Ectodermal cell (in vitro differentiated cells): ENCODE measurements at regions not wholly inside any gene's neighbourhood (a gene's known extent, or its start where the extent isn't known, plus 50 kb on each side); places are given as distances from the start of the nearest gene placed in this dataset.

ENCODE experiments used
- H3K27ac ChIP-seq: 2 replicates; pipeline ENCODE4 v1.7.0; 2013; ENCODE audit warnings: mild to moderate bottlenecking, low read depth, low read length; ENCODE audit not compliant: insufficient read depth, poor library complexity, severe bottlenecking
- H3K27me3 ChIP-seq: 2 replicates; pipeline ENCODE4 v1.7.0; 2013; ENCODE audit warnings: mild to moderate bottlenecking, low read length; ENCODE audit not compliant: insufficient read depth, control insufficient read depth, poor library complexity, severe bottlenecking
- H3K36me3 ChIP-seq: one replicate; pipeline ENCODE4 v1.7.0; 2013; ENCODE audit warnings: low read length; ENCODE audit not compliant: control insufficient read depth, insufficient read depth
- H3K4me1 ChIP-seq: one replicate; pipeline ENCODE4 v1.7.0; 2013; ENCODE audit warnings: low read length; ENCODE audit not compliant: control insufficient read depth, insufficient read depth
- H3K4me3 ChIP-seq: 2 replicates; pipeline ENCODE4 v1.7.0; 2013; ENCODE audit warnings: low read depth, low read length, control low read depth; ENCODE audit not compliant: insufficient read depth
- H3K9me3 ChIP-seq: 2 replicates; pipeline ENCODE4 v1.7.0; 2013; ENCODE audit warnings: mild to moderate bottlenecking, low read length, moderate library complexity; ENCODE audit not compliant: control insufficient read depth
- WGBS, 2 experiments: methylation state at CpG; one replicate each; pipeline ENCODE4 v1.1.7; 2013; ENCODE audit warnings: missing lambda C conversion rate in 2 of 2; 5-methylcytosine and 5-hydroxymethylcytosine counted together

DNA sequence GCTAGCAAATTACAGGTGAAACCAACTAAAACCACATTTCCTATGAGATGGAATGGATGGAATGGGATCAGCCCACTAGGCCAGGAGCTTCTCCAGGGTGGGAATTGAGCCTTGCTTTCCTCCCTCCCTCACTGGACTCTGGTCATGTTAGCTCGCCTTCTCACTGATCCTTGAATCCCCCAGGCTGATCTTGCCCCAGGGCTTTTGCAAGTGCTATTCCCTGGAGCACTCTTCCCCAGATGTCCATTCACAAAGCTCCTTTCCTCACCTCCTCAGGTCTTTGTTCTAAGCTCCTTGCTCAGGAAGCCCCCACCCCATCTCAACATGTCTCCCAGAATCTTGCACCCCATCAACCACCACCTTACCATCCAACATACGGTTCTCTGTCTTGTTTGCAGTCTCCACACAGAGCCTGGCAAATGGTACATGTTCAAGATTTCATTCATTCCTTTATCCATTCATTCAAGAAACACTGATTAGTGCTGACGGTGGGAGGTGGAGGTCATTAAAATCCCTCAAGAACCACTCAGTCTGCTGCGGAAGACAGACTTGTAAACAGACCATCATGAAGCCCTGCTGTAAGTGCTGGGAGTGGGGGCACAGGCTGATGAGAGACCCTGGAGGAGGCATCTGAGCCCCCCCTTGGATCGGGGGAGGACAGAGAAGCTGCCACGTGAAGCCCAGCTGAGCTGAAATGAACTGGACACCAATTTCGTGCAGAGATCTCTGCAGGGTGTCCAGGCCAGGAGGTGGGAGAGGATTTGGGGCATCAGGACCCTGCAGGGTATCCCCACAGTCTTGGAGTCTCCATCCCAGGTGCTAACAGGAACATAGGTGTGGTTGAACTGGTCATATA is 141.7 kb downstream of the BARX1 start:
- WGBS, 2 experiments: 68 to 72% methylated on average over 7 of the region's 7 CpGs
- Histone ChIP-seq H3K9me3 (no peaks in the 10 kb centered on the region), H3K27ac (no peak overlapping the region), H3K4me3 (no peak overlapping the region), H3K36me3 (no peaks in the 10 kb centered on the region), H3K4me1 (peaks cover 25% of the 10 kb centered on the region), H3K27me3 (no peaks in the 10 kb centered on the region)

DNA sequence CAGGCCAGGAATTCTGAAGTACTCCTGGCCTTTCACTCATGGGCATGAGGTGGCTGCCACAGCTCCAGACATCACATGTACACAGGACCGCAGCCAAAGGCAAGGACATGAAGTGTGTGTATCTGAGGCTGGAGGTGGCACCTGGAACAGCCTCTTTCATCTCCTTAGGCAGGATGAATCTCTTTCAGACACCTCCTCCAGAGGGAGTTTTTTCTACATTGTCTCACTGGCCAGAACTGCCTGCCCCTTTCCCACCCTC is 142.8 kb downstream of the BARX1 start:
- H3K36me3 ChIP-seq: no peaks in the 10 kb centered on the region
- H3K27ac ChIP-seq: no peak overlapping the region
- peaks cover 36% of the 10 kb centered on the region for H3K4me1 ChIP-seq
- no peaks in the 10 kb centered on the region for H3K27me3 ChIP-seq
- H3K4me3 ChIP-seq: no peak overlapping the region
- 100% methylated on average over 1 of the region's 1 CpG for whole genome bisulfite sequencing, 2 experiments
- H3K9me3 ChIP-seq: no peaks in the 10 kb centered on the region

DNA sequence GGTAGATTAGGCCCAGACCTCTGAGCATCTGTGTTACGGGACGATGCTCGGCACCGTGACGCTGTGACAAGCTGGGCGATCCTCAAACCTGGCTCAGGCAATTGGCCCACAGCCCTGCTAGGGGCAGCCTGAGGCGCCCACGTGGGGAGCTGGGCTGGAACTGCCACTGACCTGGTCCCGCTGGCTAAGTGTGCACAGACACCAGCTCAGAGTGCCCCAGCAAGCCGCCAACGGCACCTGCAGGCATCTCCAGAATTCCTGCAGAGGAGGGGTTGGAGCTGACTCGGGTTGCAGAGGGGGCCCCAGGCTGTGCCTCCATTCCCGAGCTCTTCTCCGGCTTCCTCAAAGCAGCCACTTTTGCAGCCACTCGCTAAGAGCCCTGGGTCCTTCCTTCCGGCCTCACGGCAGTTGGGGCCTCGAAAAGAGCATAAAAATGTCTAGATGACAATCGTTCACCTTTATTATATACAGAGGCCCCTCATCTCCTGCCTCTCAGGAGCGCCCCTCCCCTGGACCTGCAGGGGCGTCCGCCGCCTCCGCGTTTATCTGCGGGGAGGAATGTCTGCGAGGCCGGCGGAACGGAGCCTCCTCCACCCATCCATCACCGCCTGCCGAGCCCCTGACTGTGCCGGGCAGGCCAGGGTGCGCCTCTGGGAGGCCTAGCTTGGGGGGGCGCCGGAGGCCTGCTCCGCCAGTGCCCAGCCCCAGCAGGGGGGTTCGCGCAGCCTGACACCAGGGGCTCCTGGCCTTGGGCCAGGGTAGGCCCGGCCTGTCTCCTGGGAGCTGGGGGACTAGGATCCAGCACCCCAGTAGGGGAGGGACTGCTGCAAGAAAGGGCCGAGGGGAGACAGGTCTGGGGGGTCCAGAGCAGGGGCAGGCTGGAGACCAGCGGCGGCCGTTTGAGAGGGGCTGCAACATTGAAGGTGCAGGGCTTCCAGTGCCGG is 144.9 kb downstream of the BARX1 start:
- no peak overlapping the region for H3K4me3 ChIP-seq
- H3K27me3 ChIP-seq: no peaks in the 10 kb centered on the region
- H3K27ac ChIP-seq: no peak overlapping the region
- no peaks in the 10 kb centered on the region for H3K9me3 ChIP-seq
- 77 to 80% methylated on average over 45 of the region's 45 CpGs for WGBS, 2 experiments
- H3K36me3 ChIP-seq: no peaks in the 10 kb centered on the region
- H3K4me1 ChIP-seq: peaks cover 37% of the 10 kb centered on the region

DNA sequence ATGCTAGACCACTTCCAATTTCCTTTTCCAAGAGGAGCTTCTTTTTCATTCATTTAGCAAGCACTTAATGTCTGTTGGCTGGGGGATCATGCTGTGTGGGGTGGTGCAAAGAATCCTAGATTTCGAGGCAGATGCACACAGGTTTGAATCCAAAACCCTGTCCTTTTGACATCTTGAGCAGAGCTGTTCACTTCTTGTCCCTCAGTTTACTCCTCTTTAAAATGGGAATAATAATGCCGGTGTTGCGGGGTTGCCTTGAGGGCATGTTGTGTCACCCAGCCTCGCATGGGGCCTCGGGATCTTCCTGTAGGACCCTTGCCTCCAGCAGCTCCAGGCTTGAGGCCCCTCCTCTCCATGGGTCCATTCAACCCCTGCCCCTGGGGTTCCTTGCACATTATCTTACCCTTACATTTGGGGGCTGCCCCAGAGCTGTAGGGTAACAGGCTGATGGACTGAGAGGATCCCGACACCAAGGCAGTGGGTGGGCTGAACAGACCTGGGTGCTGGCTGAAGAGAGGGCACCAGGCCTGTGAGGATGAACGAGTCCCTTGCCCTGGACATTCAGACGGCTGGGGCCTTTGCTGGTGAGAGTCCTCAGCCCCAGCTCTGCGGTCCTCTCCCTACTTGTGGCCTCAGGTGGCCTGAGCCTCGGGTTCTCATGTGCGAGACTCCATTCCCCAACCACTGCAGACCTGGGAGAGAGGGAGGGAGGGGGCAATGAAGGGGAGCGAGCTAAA is 145.8 kb downstream of the BARX1 start:
- H3K9me3 ChIP-seq: no peaks in the 10 kb centered on the region
- no peaks in the 10 kb centered on the region for H3K27me3 ChIP-seq
- H3K4me3 ChIP-seq: no peak overlapping the region
- H3K4me1 ChIP-seq: peaks cover 27% of the 10 kb centered on the region
- no peak overlapping the region for H3K27ac ChIP-seq
- 94 to 95% methylated on average over 12 of the region's 12 CpGs for WGBS, 2 experiments
- H3K36me3 ChIP-seq: no peaks in the 10 kb centered on the region

DNA sequence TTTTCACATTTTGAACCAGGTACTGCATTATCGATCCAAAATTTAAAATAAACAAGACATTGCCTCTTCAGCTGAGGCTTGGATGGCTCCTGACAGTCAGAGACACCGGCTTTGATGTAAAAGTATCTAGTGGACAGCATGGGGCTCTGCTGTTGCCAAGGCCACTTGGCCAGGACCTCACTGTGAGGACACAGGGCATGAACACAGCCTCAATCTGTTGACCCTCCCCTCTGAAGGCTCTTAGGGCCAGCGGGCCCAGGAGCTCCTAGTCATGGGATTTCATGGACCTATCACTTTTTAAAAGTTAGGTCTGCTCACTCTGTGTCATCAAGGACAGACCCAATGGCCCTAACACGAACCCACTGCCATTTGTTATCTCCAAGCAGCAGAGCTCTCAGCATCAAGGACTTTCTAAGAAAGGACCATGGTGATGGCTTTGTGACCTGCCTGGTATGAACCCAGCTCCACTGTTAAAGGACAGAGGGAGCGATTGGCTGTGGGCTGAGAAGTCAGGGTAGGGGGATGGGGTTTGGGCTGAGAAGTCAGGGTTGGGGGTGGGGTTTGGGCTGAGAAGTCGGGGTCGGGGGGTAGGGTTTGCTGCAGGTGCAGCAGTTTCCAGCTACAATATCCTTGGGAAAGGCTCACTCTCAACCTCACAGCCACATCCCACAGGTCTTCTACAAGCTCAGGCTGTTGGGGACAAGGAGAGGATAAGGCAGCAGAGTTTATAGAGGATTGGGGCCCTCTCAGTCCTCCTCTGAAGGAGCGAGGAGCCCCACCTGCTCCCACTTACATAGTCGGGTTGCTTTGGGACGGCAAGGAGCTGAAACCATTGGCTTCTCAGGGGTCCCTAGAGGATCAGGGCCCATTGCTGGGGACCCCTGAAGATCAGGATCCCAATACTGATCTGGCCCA is 146.8 kb downstream of the BARX1 start:
- WGBS, 2 experiments: 83 to 84% methylated on average over 10 of the region's 10 CpGs
- Histone ChIP-seq H3K36me3 (no peaks in the 10 kb centered on the region), H3K4me1 (peaks cover 18% of the 10 kb centered on the region), H3K4me3 (no peak overlapping the region), H3K27me3 (no peaks in the 10 kb centered on the region), H3K9me3 (no peaks in the 10 kb centered on the region), H3K27ac (no peak overlapping the region)

DNA sequence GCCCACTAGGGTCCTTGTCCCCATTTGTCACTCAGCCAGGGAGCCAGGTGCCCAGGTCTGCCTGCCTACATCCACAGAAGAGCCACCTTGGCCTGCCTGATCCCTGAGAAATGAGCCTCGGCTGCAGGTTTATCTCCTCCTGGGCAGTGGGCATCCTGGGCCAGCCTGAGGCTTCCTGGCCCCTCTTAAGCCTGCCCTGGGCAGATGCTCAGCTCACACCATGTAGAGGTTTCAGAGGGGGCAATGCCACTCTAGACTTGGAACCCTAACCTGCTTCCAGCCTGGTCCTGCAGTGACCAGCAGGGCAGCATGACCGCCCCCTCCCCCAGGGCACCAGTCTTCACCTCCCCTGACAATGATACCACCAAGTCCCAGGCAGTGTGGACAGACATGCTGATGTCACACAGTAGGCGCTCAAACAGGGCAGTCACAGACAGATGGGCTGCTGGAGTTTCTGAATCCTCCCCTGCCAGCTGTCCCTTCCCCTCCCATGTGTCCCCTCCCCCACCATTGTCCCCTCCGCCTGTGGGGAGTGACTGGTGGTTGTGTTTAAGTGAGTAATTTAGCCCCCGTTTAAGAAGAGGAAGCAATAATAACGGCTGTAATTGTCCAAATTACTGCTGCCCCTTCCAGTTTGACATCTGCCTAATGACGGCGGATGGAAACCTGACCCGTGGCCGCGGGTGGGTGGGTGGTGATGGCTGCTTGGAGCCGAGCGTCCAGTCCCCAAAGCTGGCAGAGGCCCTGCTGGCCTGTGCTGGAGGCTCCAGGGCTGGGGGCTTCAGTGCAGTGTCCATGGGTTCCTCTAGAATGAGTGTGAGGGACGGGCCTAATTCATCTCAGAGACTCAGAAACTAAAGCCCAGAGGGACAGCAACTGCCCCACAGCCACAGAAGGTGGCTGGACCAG is 147.7 kb downstream of the BARX1 start:
- Histone ChIP-seq H3K4me3 (no peak overlapping the region), H3K36me3 (no peaks in the 10 kb centered on the region), H3K27ac (no peak overlapping the region), H3K9me3 (no peaks in the 10 kb centered on the region), H3K27me3 (no peaks in the 10 kb centered on the region), H3K4me1 (peaks cover 18% of the 10 kb centered on the region)
- WGBS, 2 experiments: 81% methylated on average over 13 of the region's 14 CpGs

DNA sequence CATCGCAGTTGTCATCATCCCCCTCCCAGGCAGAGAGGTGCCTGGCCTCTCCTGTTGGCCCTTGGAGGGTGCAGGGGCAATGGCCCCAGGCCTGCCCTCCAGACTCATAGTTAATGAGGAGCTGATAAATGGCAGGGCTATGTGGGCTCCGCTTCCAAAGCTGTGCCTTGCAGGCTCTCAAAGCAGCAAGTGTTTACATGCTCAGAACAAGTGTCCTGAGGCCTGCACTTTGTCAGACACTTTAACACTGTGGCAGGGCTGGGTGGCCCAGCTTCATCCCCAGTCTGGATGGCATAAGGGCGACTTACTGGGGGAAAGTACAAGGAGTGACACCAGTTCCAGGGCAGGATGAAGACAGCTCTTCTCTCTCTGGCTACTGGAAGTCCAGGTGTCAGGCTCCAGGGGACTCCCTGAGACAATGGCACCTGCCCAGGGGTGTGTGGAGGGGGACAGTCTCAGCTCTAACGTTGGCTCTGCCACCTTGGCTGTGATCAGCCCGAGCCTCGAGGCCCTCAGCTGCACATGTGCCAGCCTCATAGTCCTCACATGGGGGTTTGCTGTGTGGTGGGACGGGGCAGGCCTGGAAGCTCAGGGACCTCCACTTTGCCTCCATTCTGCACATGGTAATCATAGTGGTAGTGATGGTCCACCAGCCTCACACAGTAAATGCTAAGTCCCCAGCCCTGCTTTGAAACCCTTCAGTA is 153.4 kb downstream of the BARX1 start:
- Histone ChIP-seq H3K27ac (no peak overlapping the region), H3K9me3 (no peaks in the 10 kb centered on the region), H3K27me3 (no peaks in the 10 kb centered on the region), H3K4me3 (no peak overlapping the region), H3K36me3 (no peaks in the 10 kb centered on the region), H3K4me1 (no peaks in the 10 kb centered on the region)
- WGBS, 2 experiments: 92% methylated on average over 7 of the region's 7 CpGs

DNA sequence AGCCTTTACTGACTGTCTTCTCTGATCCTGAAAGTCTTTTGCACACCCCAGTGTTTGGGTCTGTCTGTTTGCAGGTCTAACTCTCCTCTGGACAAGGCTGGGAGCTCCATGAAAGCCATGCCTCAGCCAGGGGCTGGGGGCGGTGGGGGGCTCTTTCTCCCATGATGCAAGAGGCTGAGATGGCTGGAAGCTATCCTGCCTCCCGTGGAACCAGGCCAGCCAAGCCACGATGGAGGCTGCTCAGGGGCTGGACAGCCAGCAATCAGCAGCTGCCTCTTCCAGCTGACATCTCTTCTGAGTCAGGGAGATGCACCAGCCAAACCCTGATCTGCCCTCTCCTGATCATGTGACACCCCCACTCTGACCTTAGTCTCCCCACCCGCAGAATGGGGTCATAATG is 154.0 kb downstream of the BARX1 start:
- no peaks in the 10 kb centered on the region for H3K9me3 ChIP-seq
- H3K4me3 ChIP-seq: no peak overlapping the region
- H3K27me3 ChIP-seq: no peaks in the 10 kb centered on the region
- no peak overlapping the region for H3K27ac ChIP-seq
- H3K4me1 ChIP-seq: no peaks in the 10 kb centered on the region
- 89 to 94% methylated on average over 4 of the region's 4 CpGs for WGBS, 2 experiments
- no peaks in the 10 kb centered on the region for H3K36me3 ChIP-seq
